ENCODE measurements at regions not wholly inside any gene's neighbourhood (a gene's known extent, or its start where the extent isn't known, plus 50 kb on each side); places are given as distances from the start of the nearest gene placed in this dataset.

GRCh38 chr12:16691624-16692023, 85.7 kb upstream of the LMO3 start:
- Mint-ChIP-seq H3K36me3 (ENCODE audit: low read depth) (no peaks in the 10 kb centered on the region), H3K4me3 (no peak overlapping the region), H3K4me1 (ENCODE audit: low read depth) (no peaks in the 10 kb centered on the region), H3K27ac (no peak overlapping the region), H3K9me3 (peaks cover 8% of the 10 kb centered on the region), H3K27me3 (ENCODE audit: insufficient read depth) (no peaks in the 10 kb centered on the region)
- intact Hi-C loops (cut with micrococcal nuclease) = no loop called here
- DNase-seq (ENCODE audit: low spot score) = no peak

GRCh38 chr12:16688200-16688599, 82.2 kb upstream of the LMO3 start:
- intact Hi-C loops (cut with micrococcal nuclease) = no loop called here
- no peaks in the 10 kb centered on the region for H3K27me3 Mint-ChIP-seq (ENCODE audit: insufficient read depth)
- H3K36me3 Mint-ChIP-seq (ENCODE audit: low read depth) = no peaks in the 10 kb centered on the region
- H3K4me3 Mint-ChIP-seq = no peak overlapping the region
- no peak for DNase-seq (ENCODE audit: low spot score)
- H3K27ac Mint-ChIP-seq = no peak overlapping the region
- H3K4me1 Mint-ChIP-seq (ENCODE audit: low read depth) = no peaks in the 10 kb centered on the region
- no peaks in the 10 kb centered on the region for H3K9me3 Mint-ChIP-seq

GRCh38 chr12:16685107-16685506, 79.1 kb upstream of the LMO3 start:
- no peak overlapping the region for H3K4me3 Mint-ChIP-seq
- no peak for DNase-seq (ENCODE audit: low spot score)
- H3K27ac Mint-ChIP-seq = no peak overlapping the region
- H3K4me1 Mint-ChIP-seq (ENCODE audit: low read depth) = no peaks in the 10 kb centered on the region
- intact Hi-C loops (cut with micrococcal nuclease) = no loop called here
- no peaks in the 10 kb centered on the region for H3K9me3 Mint-ChIP-seq
- no peaks in the 10 kb centered on the region for H3K36me3 Mint-ChIP-seq (ENCODE audit: low read depth)
- no peaks in the 10 kb centered on the region for H3K27me3 Mint-ChIP-seq (ENCODE audit: insufficient read depth)

GRCh38 chr12:16681196-16681595, 75.2 kb upstream of the LMO3 start:
- Mint-ChIP-seq H3K36me3 (ENCODE audit: low read depth) (no peaks in the 10 kb centered on the region), H3K27ac (no peak overlapping the region), H3K9me3 (no peaks in the 10 kb centered on the region), H3K4me3 (no peak overlapping the region), H3K27me3 (ENCODE audit: insufficient read depth) (no peaks in the 10 kb centered on the region), H3K4me1 (ENCODE audit: low read depth) (no peaks in the 10 kb centered on the region)
- no peak for DNase-seq (ENCODE audit: low spot score)
- intact Hi-C loops (cut with micrococcal nuclease) = no loop called here

- no peaks in the 10 kb centered on the region for H3K4me1 Mint-ChIP-seq (ENCODE audit: low read depth)
- H3K27ac Mint-ChIP-seq = no peak overlapping the region
- no peaks in the 10 kb centered on the region for H3K27me3 Mint-ChIP-seq (ENCODE audit: insufficient read depth)
- H3K36me3 Mint-ChIP-seq (ENCODE audit: low read depth) = no peaks in the 10 kb centered on the region
- no peak for DNase-seq (ENCODE audit: low spot score)
- H3K9me3 Mint-ChIP-seq = no peaks in the 10 kb centered on the region
- intact Hi-C loops (cut with micrococcal nuclease) = no loop called here
- H3K4me3 Mint-ChIP-seq = no peak overlapping the region
These were observed 69.5 kb upstream of the LMO3 start for GRCh38 chr12:16675438-16675837.

DNA sequence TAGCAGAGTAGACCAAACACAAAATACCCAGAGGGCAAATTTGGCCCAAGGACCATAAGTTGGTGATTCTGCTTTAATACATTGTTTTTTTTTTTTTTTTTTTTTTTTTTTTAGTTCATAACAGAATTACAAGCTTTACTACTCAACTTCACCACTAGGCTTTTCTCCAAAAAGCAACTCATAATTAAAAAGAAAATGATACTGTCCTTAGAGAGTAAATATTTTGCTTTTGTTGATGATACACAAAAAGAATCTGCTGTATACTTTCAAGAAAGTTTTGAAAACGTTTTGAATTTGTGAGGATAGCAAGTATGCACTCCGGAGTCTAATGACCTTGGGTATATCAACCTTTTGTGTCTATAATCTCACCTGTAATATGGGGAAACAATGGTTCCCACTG, 68.9 kb upstream of the LMO3 start:
- H3K27ac Mint-ChIP-seq = no peak overlapping the region
- H3K4me1 Mint-ChIP-seq (ENCODE audit: low read depth) = no peaks in the 10 kb centered on the region
- no peaks in the 10 kb centered on the region for H3K36me3 Mint-ChIP-seq (ENCODE audit: low read depth)
- DNase-seq (ENCODE audit: low spot score) = no peak
- no peaks in the 10 kb centered on the region for H3K27me3 Mint-ChIP-seq (ENCODE audit: insufficient read depth)
- H3K4me3 Mint-ChIP-seq = no peak overlapping the region
- H3K9me3 Mint-ChIP-seq = no peaks in the 10 kb centered on the region
- intact Hi-C loops (cut with micrococcal nuclease) = no loop called here

DNA sequence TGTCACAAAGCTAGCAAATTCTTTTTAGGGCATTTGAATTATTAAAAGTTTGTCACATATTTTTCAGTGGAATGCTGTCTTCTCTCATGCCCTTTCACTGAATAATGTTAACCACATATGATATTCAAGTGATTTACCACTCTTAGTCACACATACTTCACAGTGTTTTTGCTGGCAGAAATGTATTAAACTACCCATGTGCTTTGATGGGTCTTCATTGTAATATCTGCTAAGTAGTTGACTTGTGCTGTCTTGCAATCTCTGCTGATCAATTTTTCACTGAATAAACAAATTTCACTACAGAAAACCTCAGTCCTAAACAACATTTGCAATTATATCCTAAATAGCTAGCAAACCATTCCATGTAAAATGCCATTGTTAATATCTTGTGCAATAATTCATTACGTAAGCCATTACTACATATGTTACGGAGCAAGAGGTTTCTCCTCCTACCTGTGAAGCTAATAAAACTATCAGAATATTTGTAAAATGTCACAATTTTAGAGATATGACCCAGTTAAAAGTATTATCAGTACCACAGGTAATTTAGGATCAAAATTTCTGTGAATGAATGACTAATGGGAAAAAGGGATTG, 64.6 kb upstream of the LMO3 start:
- no peaks in the 10 kb centered on the region for H3K36me3 Mint-ChIP-seq (ENCODE audit: low read depth)
- no peaks in the 10 kb centered on the region for H3K4me1 Mint-ChIP-seq (ENCODE audit: low read depth)
- H3K27me3 Mint-ChIP-seq (ENCODE audit: insufficient read depth) = no peaks in the 10 kb centered on the region

DNA sequence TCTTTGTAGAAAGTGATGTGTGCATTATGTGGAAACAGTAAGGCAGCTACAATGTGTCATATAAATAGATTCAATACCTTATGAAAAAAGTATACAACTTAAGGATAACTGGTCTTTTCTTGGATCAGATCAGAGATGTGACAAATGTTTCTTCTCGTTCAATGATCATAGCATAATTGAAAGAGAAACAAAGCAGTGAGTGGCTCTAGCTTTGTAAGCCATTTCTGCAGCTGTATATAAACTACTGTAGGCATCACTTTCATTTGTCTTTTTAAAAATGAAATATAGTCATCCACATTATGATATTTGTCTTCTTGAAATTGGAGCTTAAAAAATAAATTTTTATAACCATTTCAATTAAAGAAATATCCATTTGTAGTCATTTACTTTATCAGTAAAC, 63.8 kb upstream of the LMO3 start:
- no peaks in the 10 kb centered on the region for H3K36me3 Mint-ChIP-seq (ENCODE audit: low read depth)
- intact Hi-C loops (cut with micrococcal nuclease) = no loop called here
- no peak overlapping the region for H3K27ac Mint-ChIP-seq

More for the DNA sequence above, 64.6 kb upstream of the LMO3 start:
- intact Hi-C loops (cut with micrococcal nuclease) = no loop called here
- no peak overlapping the region for H3K27ac Mint-ChIP-seq
- H3K9me3 Mint-ChIP-seq = no peaks in the 10 kb centered on the region
- no peak overlapping the region for H3K4me3 Mint-ChIP-seq
- DNase-seq (ENCODE audit: low spot score) = no peak

DNA sequence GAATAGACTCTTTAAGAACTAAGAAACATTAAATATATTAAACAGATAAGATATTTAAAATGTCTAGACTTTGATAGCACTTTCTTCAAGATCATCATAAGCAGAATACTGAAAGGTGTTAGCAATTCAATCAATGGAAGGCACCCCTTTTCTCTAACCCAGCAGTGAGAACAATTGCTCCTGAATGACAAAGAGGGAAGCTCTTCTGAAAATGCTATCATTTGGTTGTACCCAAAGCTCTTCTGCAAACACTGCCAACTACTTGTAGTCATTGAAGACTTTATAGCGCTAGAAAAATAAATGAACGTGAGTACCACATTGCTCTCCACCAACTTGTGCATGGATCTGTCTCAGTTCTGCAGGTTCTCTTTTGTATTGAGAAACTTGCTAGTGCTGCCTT, 62.2 kb upstream of the LMO3 start:
- intact Hi-C loops (cut with micrococcal nuclease) = no loop called here
- no peaks in the 10 kb centered on the region for H3K36me3 Mint-ChIP-seq (ENCODE audit: low read depth)
- H3K27me3 Mint-ChIP-seq (ENCODE audit: insufficient read depth) = no peaks in the 10 kb centered on the region
- no peak for DNase-seq (ENCODE audit: low spot score)
- H3K27ac Mint-ChIP-seq = no peak overlapping the region
- no peak overlapping the region for H3K4me3 Mint-ChIP-seq
- H3K4me1 Mint-ChIP-seq (ENCODE audit: low read depth) = no peaks in the 10 kb centered on the region
- H3K9me3 Mint-ChIP-seq = no peaks in the 10 kb centered on the region

More for the DNA sequence above, 63.8 kb upstream of the LMO3 start:
- no peak overlapping the region for H3K4me3 Mint-ChIP-seq
- no peaks in the 10 kb centered on the region for H3K27me3 Mint-ChIP-seq (ENCODE audit: insufficient read depth)
- H3K4me1 Mint-ChIP-seq (ENCODE audit: low read depth) = no peaks in the 10 kb centered on the region
- no peaks in the 10 kb centered on the region for H3K9me3 Mint-ChIP-seq
- DNase-seq (ENCODE audit: low spot score) = no peak

DNA sequence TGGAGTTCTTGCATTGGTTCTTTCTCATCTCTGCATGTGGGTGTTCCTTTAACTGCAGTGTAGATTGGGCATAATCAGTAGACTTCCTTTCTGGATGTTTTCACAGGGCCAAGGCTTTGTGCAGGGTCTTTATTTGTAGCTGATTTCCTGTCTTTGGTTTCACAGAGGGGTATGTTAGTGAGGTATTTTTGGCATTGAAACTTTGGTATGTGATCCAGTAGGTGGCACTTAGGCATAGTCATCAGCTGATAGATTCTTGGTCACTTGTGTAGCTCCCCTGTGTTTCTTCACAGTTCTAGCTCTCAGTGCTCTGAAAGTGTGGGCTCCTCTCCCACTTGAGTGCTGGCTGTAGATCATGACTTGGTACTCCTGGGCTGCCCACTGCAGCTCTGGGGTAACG, 52.7 kb upstream of the LMO3 start:
- Mint-ChIP-seq H3K4me3 (no peak overlapping the region), H3K9me3 (peaks cover 43% of the 10 kb centered on the region), H3K4me1 (ENCODE audit: low read depth) (no peaks in the 10 kb centered on the region), H3K27me3 (ENCODE audit: insufficient read depth) (no peaks in the 10 kb centered on the region), H3K27ac (no peak overlapping the region), H3K36me3 (ENCODE audit: low read depth) (no peaks in the 10 kb centered on the region)
- intact Hi-C loops (cut with micrococcal nuclease) = no loop called here
- no peak for DNase-seq (ENCODE audit: low spot score)
